HG03139 (cell line): ENCODE measurements at regions not wholly inside any gene's neighbourhood (a gene's known extent, or its start where the extent isn't known, plus 50 kb on each side); places are given as distances from the start of the nearest gene placed in this dataset.

Experiments used
- ATAC-seq: cut with Tn5 transposase; IDR thresholded peaks from one replicate; pipeline ENCODE4 v1.9.1; 2021; ENCODE audit not compliant: unreplicated experiment

DNA sequence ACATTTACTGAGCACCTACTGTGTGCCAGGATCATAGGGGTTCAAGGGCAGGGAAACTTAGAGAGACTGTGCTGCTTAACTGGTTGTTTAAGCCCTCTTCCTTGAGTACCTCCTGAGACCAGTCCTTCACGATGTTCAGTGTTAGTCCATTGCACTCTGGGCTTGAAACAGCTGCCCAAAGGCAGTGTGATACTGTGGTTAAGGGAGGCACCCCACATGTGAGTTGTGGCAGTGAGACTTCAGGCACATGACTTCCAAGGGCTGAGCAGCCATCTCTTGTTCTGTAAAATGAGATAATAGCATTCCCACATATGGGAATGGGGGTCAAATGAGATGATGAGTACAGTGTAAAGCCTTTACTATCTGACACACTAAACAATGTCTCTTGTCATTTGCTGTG, 75.1 kb downstream of the LINGO1 start:
- no peak for ATAC-seq

DNA sequence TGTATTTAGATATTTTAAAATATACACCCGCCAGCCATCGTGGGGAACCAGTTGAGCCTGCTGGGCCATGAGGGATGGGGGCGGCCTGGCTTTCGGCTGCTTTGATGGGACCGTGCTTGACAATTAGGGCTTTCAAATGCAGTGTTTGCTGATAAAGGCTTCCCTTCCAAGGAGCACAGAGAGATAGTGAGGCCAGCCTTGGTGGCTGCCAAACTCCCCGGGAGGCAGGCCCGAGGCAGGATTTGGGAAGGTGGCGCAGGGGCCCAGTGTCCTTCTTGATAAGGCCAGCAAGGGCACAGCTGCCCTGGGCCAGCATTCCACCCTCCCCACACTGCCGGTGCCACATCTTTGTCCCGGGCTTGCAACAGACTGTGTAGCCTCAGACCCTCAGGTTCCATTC, 75.6 kb downstream of the LINGO1 start:
- no peak for ATAC-seq

DNA sequence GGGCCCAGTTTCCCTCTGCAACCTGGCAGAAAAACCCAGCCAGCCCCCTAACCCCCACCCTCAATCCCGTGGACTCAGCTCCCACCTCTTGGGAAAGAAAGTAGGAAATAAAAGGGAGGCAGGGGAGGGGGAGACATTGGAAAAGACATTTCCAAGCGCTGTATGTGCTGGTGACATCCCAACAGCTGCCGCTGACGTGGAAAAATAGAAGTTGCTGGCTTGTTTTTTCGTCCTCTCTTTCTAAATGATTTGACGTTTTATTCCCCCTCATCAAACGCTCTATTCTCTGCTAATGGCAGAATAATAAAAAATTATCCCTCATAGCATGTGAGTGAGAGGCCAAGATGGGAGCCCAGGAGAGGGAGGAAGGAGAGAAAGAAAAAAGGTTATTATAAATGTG, 76.1 kb downstream of the LINGO1 start:
- no peak for ATAC-seq

DNA sequence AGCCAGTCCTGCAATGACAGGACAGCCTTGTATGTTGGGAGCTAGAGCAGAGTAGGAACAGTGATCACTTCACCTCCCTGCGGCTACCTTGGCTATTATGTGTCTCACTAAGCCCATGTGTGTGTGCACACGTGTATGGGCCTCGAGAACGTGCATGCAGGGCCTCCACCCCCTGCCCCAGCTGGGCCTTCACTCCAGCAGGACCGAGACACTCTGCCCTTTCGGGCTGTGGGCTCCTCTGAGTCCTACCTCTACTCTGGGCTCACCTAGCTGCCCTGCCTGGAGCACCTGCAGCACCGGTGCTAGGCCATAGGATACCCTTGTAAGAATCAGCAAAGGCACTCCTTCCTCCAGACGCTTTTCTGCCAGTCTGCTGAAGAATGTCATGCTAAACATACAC, 77.5 kb downstream of the LINGO1 start:
- no peak for ATAC-seq

DNA sequence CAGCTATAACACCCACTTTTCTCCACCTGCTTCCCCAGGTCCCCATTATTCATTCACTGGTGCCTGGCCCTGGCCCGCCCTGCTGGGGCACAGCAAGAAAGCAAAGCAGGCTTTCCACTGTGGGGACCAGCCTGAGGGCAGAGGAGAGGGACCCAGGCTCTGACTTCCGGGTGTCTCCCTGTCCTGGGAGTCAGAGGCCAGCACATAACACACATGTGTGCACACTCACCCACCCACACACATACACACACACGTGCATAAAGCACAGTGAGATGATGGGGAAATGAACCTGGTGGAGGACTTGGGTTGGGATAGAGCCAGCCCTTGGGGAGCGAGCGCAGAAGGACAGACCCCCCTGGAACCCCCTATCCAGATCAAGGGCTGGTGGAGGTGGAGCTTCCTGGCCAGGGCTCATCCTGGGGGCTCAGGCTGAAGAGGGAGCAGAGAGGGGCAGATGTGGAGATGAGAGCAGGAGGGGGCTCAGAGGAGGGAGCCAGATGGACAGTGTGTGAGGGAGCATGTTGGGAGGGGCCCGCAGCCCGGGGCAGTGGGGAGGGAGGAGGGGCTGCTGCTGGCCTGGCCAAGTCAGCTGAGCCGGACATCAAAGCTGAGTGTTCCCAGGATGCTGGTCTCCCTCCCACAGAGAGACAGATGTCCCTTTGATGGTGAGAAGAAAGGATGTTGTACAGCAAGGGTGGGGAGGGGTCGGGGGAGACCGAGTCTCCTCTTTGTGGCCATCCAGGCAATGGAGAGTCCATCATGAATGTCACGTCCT, 78.2 kb downstream of the LINGO1 start:
- no peak for ATAC-seq

DNA sequence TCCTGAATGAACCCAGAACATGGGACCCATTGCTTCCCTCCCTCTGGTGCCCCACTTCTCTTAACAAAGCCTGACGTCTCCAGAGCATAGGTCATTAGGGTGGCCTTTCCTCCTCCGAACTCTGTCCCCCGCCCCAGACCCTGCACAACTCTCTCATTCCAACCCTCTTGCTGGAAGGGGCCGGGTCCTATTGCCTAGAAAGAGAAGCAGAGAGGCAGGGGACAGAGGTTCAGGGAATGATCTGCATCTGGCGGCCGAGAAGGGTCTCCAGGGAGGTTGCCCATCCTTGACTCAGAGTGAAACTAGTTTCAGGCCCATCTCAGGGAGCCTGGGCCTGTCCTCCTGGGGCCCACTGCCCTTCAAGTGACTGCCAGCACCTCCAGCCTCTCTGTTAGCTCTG, 79.0 kb downstream of the LINGO1 start:
- ATAC-seq, result no peak

DNA sequence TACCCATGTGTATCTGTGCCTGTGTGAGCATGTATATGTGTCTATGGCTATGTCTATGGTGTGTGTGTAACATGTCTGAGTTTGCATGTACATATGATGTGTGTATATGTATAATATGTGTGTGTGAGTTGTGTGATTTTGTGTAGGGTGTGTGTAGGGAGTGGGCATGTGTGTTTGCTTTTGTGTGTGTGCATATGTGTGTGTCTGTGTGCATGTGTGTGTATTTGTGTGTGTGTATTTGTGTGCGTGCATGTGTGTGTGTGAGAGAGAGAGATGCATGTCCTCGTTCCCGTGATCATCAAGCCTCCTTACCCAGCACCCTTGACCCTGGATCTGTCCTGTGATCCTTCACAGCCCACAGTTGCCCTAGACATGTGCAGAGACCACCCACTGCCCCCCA, 79.5 kb downstream of the LINGO1 start:
- no peak for ATAC-seq

DNA sequence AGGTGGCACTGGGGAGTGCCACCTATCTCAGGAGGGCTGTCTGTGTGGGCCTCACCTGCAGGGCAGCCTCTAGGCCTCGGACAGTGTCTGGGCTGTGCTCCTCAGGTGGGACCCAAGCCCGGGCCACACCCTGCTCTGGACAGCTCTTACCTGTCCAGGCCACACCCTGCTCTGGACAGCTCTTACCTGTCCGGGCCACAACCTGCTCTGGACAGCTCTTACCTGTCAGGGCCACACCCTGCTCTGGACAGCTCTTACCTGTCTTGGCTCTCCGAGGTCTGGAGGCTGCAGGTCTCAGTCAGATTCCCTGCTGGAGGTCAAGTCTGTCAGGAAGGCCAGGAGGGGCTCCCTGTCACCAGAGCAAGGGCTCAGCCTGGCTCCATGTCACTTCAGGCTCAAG, 80.6 kb downstream of the LINGO1 start:
- no peak for ATAC-seq

DNA sequence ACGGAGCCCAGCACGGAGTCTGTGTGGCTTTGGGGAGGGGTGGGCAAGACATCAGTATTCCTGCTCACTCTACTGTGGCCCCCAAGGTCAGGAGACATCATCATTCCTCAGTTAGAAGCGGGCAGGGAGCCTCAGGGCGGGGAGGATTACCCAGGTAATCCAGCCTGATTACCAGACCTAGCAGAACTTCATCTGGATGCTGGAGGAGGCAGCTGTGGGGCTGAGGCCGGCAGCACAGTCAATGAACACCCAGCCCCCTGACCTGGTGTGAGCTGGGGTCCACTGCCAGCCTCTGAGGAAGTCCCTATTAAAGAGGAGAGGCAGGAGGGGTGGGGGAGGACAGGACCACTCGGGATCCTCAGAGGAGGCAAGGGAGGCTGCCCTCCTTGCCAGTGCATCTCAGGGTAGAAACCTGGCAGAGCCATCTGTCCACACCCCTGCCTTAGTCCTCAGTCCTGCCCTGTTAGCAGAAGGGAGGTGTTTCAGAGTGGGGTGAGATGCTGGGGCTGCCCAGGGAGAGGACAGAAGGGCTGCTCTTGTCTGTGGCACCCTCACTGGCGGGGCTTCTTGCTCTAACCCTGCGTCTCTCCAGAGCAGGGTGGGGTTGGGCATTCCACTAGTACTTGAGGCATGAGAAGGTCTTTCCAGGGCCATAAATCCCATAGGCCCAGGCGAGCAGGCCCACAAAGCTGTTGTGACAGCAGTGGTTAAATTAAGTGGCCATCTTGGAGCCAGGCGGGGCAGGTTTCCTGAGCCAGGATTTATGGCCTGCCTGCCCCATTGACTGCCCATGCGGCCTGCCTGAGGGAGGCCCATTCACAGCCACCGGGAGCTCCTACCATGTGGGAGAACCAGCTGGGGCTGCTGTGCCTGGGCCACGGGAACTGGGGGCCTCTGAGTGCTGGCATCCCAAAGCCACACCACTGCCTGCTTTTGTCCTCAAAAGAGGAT, 82.1 kb downstream of the LINGO1 start:
- no peak for ATAC-seq

DNA sequence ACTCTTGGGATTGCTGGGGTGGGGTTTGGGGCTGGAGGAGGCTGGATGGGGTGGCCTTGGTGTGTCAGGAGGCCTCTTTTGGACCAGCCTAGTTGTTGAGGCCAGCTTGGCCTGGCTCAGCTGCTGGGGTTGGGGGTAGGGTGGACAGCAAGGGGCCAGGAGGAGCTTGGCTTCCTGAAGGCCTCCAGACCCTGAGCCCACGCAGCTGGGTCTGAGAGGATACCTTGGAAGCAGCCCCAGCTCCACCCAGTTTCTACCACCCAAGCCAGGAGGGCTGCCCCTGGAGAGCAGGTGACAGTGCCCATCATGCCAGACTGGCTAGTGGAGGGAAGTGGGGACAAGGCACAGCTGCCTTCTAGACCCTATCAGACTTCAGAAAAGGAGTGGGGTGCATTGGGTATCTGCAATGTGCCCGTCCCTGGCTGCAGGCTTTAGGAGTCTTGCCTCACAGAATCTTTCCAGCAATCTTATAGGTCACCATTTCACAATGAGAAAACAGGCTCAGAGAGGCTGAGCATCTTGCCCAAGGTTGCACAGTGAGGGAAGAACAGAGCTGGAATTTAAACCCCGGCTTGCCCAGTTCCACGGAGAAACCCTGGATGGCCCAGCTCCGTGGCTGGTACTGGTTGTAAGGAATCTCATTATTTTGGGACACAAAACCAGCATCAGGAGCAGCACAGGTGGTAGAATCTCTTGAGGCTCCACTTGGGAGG, 83.0 kb downstream of the LINGO1 start:
- no peak for ATAC-seq

DNA sequence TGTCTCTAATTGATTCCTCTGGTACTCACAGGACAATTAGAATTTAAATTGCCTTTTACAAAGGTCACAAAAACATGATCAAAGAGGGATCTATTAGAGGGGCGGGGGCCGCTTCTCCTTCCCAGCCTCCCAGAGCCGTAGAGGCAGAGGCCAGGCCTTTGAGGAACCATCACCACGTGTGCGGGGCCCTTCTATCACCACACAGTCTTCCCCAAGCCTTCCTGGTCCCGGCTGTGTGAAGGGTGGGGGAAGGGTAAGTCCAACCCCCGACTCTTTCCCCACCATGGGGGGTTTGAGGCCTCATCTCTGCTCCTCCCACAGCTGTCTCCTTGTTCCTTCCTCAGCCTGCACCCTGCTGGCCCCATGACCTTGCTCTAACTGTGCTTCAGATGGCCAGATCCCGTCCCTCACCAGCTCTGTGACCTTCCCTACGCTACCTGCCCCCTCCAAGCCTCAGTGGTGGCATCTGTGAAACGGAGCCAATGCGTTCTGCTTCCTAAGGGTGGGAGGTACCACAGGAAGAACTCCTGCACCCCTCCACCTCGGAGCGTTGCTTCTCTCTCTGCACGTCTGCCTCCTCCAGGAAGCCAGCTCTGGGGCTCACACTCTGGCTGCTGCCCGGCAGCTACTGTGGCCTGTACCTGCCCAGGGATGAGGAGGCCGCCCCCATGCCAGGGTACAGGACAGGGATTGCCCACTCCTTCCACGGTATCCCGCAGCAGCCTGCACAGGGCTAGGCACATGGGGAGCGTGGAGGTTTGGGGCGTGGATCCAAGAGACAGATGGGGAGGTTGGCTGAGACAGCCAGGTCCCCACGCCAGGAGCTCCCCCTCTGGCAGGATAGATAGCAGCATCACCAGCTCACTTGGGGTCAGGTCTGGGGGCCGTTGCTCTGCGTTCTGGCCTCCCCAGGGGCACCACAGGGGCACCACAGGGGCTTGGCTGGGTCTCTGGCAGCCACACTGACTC, 83.8 kb downstream of the LINGO1 start:
- ATAC-seq, result no peak

DNA sequence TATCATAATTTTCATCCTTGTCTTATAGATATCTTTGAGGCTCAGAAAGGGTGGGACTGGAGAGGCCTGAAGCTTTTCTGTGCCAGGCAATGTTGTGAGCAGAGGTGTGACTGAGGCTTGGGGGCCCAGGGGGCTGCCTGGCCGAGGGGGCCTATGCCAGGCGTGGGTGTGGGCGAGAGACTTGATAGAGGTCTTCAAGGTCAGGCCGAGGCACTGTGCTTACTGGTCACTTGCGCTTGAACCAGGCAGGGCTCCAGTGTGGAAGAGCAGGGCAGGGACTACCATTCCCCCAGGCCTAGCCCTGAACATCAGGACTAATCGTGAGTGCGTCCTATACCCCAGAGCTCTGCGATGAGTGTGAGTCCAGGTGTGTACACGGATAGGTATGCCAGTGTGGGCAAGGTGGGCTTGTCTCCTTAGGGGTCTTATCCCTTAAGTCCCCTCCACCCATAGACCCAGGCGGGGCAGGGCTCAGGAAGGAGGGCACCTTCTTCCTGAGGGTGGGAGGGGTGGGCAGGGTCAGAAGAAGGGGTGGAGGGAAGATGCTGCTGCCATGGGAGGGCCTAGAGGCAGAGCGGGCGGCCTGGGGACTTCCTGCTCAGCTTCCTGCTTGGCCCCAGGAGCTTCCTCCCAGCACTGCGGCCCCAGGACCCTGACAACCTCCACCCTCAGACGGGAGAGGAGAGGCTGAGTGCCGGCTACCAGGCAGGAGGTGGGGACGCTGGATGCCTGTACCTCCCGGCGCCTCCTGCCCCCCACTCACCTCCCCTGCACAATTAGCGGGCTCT, 84.7 kb downstream of the LINGO1 start:
- ATAC-seq, result no peak

DNA sequence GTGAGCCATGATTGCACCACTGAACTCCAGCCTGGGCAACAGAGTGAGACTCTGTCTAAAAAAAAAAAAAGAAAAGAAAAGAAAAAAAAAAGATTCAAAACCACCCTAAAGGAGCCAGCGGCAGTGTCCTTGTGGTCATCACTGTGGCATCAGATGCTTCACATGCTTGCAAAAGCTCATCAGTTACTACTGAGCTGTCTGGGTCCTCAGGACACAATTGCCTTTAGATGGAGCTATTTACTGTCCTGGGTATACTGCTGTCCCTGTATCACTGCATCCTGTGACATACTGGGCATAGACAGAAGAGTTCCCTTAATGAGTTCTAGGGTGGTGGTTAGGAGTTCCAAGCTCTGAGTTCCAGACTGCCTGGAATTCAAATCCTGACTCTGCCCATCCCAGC, 85.8 kb downstream of the LINGO1 start:
- ATAC-seq, result no peak

DNA sequence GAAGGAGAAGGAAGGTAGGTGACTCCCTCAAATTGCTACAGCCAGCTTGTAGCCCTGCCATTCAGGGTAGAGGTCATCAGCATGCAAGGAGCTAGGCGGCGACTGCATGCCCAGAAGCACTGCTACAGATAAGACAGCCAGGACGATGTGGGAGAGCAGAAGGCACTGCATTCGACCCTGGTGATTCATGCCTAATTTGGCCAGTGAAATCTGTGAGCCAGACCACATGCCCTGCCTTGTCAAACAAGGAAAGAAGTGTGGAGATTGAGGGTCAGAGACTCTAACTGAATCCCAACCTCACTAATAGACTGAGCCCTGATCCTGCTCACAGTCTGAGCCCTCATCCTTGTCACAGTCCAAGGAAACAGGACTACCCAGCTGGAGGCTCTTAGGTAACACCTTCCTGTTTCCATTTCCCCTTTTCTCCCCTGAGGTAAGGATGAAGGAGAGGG, 86.6 kb downstream of the LINGO1 start:
- ATAC-seq, result no peak

DNA sequence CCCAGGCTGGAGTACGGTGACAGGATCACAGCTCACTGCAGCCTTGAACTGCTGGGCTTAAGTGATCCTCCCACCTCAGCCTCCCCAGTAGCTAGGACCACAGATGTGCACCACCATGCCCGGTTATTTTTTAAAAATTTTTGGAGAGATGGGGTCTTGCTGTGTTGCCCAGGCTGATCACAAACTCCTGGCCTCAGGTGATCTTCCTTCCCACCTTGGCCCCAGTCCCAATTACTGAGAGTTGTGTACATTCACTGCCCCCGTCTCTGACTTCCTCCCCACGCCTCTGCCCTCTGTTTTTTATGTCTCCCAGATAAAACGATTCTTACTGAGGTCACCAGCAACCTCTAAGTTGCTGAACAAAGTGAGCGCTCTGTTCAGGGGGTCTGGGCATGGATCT, 87.7 kb downstream of the LINGO1 start:
- ATAC-seq, result no peak

DNA sequence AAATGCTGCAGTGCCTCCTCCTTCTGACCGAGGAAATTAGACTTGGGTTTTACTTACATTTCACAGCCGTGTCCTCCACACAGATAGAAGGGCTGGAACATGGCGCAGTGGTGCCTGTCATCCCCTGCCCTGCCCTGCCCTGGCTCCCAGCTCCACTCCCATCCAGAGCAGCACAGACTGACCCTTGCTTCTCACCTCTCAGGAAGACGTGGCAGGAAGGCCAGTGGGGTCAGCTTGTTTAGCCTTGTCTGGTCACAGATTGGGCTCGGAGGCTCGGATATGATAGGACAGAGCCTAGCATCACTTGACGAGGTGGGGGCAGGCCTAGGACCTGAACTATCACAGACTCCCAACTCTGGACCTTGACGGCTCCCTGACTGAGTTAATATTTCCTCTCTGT, 88.5 kb downstream of the LINGO1 start:
- no peak for ATAC-seq

DNA sequence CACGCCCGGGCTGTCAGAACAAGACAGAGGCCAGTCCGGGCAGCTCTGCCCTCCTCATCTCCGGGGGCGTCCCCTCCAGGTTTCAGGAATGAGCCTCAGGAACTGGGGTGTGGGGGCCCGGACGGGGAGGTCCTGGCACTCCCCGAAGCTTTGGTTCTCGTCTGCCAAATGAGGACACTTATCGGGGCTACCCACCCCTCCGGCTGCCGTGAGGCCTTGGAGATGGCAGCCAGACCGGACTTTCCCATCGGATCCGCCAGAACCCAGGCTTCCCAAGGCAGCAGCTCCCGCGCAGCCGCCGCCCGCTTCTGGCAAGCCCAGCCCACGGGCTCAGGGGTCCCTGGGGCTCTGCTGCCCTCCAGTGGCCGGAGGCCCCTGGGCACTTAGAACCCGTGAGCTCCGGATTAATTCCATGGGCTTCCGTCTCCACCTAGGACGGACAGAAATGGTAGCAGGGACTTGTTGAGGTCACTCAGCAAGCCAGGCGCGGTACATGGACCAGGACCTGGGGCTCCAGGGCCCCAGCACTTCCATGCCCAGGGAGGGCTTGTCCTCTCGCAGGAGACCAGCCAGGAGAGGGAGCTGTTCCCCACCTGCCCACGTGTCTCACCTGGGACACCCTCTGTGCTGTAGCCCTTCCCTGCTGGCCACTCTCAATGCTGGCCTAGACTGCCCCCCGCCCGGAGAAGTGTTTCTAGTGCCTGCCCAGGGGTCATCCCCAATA, 89.4 kb downstream of the LINGO1 start:
- ATAC-seq, result no peak

DNA sequence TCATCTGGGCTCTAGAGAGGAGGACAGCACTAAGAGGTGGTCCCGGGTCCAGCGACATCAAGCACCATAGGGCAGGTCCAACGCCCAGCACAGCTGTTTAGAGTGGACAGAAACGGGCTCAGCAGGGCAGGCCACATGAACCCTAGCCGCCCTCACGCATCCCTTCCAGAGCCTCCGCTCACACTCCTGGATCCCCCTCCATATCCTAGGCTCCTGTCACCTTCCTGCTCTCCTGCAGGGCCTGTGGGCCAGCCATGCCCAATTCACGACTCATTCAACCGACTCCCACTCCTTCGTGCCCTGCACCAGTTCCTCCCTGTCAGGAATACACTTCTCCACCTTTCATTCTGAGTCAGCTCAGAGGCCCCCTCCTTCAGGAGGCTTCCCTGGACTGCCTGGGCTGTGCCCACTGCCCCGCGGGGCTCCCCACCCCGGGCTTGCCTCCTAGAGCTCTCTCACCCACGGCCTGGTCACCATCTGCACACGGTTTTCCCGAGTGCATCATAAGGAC, 90.2 kb downstream of the LINGO1 start:
- ATAC-seq, result no peak
